A673 (cell line): ENCODE measurements at regions not wholly inside any gene's neighbourhood (a gene's known extent, or its start where the extent isn't known, plus 50 kb on each side); places are given as distances from the start of the nearest gene placed in this dataset.

Experiments used
- EZH2 ChIP-seq: fragments of 200-600 bp; sonication (generic); IDR thresholded peaks from 2 replicates; pipeline ENCODE4 v1.6.1; 2017; ENCODE audit warnings: borderline replicate concordance, low read depth, mild to moderate bottlenecking, mixed read lengths, antibody characterized with exemption, low read length; ENCODE audit not compliant: poor library complexity, severe bottlenecking
- TF ChIP-seq, protein P1 (sequence below): fragments of 300-800, 200-600 bp; sonication (generic); conservative IDR thresholded peaks from 2 replicates; pipeline ENCODE4 v1.5.1; 2017; ENCODE audit warnings: low read depth, mild to moderate bottlenecking, antibody characterized with exemption, low read length, moderate library complexity, mixed read lengths

- TF ChIP-seq, protein P1, sequence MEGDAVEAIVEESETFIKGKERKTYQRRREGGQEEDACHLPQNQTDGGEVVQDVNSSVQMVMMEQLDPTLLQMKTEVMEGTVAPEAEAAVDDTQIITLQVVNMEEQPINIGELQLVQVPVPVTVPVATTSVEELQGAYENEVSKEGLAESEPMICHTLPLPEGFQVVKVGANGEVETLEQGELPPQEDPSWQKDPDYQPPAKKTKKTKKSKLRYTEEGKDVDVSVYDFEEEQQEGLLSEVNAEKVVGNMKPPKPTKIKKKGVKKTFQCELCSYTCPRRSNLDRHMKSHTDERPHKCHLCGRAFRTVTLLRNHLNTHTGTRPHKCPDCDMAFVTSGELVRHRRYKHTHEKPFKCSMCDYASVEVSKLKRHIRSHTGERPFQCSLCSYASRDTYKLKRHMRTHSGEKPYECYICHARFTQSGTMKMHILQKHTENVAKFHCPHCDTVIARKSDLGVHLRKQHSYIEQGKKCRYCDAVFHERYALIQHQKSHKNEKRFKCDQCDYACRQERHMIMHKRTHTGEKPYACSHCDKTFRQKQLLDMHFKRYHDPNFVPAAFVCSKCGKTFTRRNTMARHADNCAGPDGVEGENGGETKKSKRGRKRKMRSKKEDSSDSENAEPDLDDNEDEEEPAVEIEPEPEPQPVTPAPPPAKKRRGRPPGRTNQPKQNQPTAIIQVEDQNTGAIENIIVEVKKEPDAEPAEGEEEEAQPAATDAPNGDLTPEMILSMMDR, result no peak
- TF ChIP-seq EZH2, result no peak
Observed at GRCh38 chr16:48676836-48677235, 66.9 kb upstream of the N4BP1 start.
